Fibroblast of lung (primary cell): ENCODE measurements at regions not wholly inside any gene's neighbourhood (a gene's known extent, or its start where the extent isn't known, plus 50 kb on each side); places are given as distances from the start of the nearest gene placed in this dataset.

Source experiments
- CTCF ChIP-seq, 2 donors: IDR thresholded peaks in 1 of 2; conservative IDR thresholded peaks in 1 of 2; 1 replicate in 1 of 2; 2 replicates in 1 of 2; pipeline ENCODE4 v1.5.1; 2011 to 2012; ENCODE audit warnings: low read length in 2 of 2, control low read depth in 1 of 2, inconsistent platforms in 1 of 2, low read depth in 1 of 2, mild to moderate bottlenecking in 1 of 2
- EZH2 ChIP-seq: IDR thresholded peaks from 2 replicates; pipeline ENCODE4 v1.5.1; 2012; ENCODE audit warnings: low read length, control low read depth, mild to moderate bottlenecking; ENCODE audit errors: missing control alignments

- no peak for TF ChIP-seq CTCF (conservative IDR thresholded peaks at IDR 0.05 in 1 of 2, IDR thresholded peaks at IDR 0.05 in 1 of 2; ENCODE audit: low read depth in 1 of 2, low read length in 2 of 2)
- TF ChIP-seq EZH2 = no peak
Observed at GRCh38 chr12:24409868-24410267, 460.4 kb upstream of the SOX5 start.
